RCC 7860 (cell line): ENCODE measurements at regions not wholly inside any gene's neighbourhood (a gene's known extent, or its start where the extent isn't known, plus 50 kb on each side); places are given as distances from the start of the nearest gene placed in this dataset.

Experiments used
- DNase-seq: peaks from one replicate; pipeline ENCODE4 v3.0.0-alpha.2; 2015; ENCODE audit warnings: low spot score
- FAIRE-seq: peaks from 2 replicates; lab custom pipeline; 2012; peaks lifted over from hg19 to GRCh38; lab: Jason Lieb, UNC

DNA sequence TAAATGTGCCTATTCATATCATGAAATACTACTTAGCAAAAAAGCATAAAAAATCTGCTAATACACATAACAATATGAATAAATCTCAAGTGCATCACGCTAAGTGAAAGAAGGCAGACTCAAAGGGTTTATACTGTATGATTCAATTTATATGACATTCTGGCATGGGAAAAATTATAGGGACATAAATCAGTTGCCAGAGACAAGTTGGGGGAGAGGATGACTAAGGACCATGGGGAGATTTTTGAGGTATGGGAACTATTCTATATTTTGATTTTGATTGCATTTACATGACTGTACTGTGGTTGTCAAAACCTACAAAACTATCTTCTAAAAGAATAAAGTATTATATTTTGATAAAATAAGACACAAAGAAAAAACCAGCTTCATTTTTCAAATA, 650.3 kb upstream of the NR5A2 start:
- FAIRE-seq = no peak
- no peak for DNase-seq

DNA sequence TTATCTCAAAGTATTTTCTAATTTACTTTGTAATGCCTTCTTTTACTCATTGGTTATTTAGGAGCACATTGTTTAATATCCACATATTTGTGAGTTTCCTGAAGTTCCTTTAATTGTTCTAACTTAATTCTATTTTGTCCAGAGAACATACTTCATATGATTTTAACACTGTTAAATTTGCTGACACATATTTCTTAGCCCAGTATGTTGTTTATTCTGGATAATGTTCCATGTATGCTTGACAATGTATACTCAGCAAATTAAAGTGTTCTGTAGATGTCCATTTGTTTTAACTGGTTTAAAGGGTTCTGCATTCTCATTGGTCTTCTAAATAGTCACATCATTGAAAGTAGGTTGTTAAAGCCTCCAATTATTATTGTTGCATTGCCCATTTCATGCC, 643.7 kb upstream of the NR5A2 start:
- DNase-seq (no peak), FAIRE-seq (no peak)

DNA sequence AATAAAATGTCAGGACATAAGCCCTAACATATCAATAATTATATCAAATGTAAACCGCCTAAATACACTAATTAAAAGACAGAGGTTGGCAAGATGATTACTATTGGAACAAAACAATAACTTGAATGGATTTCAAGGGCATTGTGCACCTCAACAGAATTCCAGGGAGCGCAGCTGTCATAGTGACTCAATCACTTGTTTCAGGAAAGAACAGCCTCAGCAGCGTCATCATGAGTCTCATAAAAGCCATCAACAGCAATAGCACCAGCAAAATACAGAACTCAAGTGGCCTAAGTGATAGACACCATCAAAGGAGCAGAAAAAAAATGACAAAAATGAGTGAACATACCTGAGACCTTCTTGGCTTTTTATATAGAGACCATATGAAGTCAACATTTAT, 632.7 kb upstream of the NR5A2 start:
- DNase-seq = no peak
- no peak for FAIRE-seq

DNA sequence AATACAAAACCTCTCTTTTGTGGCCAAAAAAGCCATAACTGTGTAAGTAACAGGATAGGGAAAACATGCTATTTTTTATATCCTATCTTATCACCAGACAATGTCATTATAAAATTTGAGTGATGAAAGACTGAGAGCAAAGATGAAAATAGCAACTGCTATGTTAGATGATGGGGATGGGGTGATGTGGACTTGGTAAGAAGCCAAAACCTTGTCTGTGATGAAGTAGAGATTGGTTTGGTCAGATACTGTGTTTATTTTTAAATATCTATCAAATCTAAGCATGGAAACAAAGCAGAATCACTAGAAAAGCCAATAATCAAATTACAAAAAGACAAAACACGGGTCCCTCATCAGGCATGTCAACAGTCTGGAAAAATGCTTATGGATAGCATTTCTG, 631.1 kb upstream of the NR5A2 start:
- DNase-seq = no peak
- no peak for FAIRE-seq

DNA sequence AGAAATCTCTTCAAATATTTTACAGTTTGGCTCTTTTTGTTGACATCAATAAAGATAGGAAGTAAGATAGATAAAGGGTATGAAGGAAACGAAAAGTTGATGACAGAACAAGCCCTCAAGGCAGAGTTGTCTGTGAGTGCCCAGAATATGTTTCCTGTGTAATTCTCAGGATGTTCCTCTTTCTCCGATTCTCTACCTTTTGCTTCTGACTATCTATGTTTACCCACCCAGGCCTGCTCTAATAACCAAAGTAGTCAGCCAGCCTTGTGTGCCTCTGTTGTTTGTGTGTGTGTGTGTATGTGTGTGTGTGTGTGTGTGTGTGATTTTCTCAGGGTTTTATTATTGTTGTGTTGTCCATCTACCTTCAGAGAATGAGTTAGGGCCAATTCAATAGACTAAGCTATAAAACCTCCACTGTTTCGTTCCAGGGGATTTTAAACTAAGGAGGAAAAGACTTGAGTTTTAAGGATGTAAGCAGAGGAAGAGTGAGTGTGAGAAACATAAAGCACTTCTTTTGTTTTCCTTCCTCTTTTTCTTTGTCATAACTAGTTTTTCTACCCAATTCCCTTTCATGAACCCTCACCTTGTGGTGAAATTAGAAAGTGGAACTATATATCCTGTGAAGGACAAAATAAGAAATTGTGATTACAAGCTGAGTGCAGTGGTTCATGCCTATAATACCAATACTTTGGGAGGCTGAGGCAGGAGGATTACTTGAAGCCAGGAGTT, 627.4 kb upstream of the NR5A2 start:
- DNase-seq = no peak
- no peak for FAIRE-seq

DNA sequence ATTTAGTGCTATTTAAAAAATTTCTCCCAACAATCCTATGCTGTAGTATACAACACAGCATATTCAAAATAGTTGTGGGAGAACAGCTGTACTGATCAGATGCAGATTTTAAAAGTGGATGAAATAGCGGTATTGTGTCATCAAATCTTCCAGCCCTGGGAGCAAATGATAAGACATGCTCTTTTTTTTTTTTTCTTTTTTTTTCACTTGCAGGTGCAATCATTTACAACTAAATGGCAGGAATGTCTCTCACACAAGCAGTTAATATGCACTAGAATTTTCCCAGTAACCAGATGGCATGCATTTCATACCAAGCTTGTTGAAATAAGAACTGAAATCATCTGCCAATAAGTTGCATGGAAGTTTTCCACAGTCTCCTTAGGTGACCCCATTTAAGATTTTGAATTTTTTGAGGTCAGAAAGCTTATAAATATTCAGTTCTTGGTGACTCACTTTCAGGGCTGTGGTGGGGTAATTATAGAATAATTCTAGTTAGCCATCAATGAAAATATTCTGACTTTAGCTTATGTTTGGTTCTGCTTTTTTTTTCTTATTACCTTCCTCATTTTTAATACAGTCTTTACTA, 623.9 kb upstream of the NR5A2 start:
- FAIRE-seq (no peak), DNase-seq (no peak)

DNA sequence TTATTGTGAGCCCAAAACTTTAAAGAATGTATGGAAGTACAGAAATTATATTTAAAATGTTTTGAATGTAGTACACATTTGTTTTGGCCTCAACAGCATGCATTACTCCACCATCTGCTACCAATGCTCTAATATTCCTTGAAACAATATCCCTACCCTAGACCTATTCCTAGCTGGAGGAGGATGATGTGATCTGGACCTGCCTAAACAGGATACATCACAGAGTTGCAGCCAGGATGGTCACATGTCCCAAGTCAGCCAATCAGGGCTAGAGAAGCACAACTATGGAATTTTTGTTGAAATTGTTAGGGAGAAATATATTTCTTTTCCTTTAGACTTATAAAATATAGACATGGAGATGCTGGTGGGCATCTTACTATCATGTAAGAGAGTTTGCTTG, 623.3 kb upstream of the NR5A2 start:
- FAIRE-seq (no peak), DNase-seq (no peak)

DNA sequence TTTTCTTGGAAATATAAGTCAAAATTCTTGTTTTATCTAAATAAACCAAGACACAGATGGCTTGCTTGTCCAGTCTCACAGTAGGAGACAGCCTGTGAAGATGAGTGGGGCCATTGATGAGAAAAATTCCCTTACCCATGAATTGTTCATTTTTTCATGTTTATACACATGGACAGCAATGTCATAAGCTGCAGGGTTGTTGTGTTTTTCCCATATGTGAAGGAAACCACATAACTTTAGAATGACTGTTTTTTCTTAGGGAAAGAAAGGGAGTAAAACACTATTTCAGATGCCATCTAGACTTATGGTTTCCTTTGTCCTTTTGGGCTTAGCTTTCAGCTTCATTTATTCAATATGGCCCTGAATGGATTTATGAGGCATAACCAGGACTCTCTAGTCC, 622.5 kb upstream of the NR5A2 start:
- FAIRE-seq (no peak), DNase-seq (no peak)

DNA sequence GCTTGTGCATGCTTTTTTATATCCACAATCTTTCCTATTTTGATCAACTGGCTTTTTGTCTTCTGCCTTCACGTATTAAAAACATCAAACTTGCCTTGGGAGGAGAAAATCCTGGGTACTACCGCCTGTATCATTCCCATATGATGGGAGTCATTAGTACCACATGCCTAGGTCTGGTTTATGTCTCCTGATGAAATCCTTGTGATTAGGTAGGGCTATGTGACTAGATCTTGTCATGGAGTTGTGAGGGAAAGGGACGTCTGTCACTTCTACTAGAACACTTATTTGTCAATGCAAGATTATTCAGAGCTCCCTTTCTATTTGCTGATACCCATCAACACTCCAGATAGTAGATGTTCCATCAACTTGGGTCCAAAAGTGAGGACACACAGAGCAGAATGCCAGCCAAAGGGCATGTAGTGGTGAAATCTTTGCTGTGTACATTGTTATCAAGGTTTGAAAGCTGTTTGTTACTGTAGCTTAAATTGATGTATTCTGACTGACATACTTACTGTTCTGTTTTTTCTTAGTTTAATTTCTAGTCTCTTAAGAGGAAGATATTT, 621.8 kb upstream of the NR5A2 start:
- no peak for FAIRE-seq
- no peak for DNase-seq

DNA sequence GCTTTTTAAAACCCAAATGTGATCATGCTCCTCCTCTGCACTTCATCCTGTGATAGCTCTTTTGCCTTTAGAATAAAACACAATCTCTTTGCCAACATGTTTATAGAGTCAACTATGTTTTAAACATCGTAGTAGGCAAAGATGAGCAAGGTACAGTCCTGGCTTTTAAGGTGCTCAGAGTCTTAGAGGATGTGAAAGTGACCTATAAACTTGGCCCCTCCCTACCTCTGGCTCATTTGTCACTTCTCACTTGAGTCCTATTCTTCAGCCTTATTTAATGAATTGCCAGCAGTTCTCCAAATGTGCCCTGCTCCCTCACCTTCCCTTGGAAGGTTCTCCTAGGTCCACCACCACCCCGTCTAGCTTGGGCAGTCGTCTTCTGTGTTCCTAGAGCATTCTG, 617.0 kb upstream of the NR5A2 start:
- DNase-seq = no peak

DNA sequence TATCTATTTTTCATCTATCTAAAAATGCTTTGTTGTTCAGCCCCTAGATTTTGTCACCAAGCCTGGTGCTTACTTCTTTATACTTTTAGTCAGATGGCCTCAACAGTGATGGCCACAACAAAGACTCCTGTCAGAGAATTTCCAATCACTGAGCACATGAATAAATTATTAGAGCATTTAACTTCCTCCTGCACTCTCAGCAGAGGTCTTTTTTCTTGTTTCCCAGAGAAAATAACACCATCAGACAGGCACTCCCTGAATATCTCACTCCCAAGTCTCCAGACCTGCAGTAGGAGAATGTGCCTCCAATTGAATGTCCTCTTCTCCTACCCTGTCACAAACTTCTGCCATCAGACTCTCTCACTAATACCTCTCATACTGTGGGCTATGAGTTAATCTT, 616.0 kb upstream of the NR5A2 start:
- FAIRE-seq = no peak
- no peak for DNase-seq

More for the DNA sequence above, 617.0 kb upstream of the NR5A2 start:
- FAIRE-seq = no peak

DNA sequence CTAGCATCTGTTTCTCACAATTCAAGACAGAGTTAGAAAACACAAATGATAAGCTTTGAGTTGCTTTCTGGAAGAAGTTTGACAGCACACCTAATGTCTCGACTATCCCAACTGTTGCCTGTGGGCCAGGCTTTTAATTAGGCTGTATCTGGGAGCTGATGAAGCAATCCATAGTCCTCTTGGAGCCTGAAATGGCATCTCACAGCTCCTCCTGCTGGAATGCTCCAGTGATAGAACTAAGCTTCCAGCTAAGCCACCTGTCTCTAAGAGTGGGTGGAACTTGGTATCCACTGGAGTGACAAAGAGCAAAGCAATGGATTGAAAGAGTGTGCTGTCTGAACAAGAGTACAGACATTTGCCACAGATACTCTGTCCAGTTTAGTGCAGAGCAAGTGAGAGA, 605.3 kb upstream of the NR5A2 start:
- FAIRE-seq (no peak), DNase-seq (no peak)

DNA sequence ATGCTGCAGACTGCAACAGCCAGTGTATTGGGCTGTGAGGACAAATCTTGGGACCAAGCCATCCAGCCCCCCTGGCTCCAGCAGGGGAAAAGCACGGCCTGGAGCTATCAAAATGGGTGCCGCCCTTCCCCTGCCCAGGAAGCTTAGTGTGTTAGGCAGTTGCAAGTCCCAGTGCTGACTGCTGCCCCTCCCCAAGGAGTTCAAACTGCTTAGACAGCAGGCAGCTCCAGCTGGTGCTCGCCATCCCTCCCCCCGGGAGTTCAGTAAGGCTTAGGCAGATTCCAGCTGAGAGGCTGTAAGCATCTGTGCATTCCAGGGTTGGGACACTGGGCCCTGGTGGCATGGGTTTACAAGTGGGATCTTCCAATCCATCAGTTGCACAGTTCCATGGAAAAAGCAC, 579.6 kb upstream of the NR5A2 start:
- FAIRE-seq (no peak), DNase-seq (no peak)

DNA sequence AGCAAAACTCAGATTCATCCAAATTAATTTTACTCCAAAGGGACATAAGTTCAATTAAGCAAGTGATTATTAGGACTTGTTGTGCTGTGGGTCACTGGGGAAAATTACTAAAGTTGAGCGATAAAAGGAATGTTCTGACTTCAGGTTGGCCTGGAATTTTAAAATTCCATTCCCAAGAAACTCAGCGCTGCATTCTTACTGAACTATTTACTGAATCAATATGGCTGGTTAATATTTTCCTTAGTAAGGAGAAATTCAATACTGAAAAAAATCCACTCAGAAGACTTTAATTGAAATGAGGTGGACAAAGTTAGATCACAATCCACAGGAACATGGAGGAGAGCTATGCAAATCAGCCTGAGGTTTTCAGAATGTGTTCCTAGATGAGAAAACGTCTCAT, 578.9 kb upstream of the NR5A2 start:
- no peak for DNase-seq
- FAIRE-seq = no peak

DNA sequence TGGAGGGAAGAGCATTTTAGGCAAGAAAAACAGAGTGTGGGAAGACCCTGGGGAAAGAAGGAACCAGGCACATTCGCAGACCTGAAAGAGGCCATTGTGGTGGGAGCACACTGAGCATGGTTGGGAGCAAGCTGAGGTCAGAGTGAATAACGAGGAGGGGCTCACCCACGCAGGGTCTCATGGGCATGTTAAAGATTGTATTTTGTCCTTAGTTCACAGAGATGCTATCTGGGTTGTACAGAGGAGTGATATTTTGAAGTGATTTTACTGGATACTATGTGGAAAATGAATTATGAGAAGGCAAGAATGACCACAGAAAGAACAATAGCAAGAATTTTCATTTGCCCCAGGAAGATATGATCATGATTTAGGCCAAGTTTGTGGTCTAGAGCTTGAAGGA, 578.3 kb upstream of the NR5A2 start:
- FAIRE-seq (no peak), DNase-seq (no peak)

DNA sequence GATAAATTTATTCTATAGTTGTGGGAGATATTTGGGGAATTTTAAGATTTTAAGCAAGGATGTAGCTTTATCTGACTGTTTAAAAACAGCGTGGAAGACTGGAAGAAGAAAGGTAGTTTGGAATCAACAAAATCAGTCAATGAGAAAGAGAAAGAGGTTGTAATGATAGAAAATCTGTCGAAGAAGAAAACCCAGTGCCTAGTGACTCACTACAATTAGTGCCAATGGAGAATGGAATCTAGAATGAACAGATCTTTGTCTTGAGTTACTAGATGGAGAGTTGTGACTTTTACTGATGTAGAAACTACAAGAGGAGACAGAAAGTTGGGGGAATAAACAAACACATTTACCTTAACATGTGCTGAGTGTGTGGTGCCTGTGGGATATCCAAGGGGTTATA, 577.8 kb upstream of the NR5A2 start:
- FAIRE-seq = no peak
- DNase-seq = no peak

DNA sequence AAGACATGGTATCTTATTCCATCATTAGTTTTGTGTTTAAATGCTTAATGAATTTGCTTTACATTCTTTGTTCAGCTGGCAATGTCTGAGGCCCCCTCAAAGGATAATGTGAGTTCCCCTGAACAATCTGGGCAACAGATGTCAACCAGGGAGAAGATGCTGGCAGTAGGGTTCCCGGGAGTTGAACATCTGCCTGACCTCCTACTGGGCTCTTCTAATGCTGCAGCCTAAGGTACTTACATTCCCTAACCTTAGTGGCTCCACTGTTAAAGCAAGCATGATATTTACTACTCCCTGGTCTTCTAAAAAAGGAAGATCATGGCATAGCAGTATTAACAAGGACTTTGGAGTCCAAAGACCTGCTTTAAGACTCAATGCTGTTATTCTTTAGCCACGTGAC, 574.9 kb upstream of the NR5A2 start:
- FAIRE-seq = no peak

DNA sequence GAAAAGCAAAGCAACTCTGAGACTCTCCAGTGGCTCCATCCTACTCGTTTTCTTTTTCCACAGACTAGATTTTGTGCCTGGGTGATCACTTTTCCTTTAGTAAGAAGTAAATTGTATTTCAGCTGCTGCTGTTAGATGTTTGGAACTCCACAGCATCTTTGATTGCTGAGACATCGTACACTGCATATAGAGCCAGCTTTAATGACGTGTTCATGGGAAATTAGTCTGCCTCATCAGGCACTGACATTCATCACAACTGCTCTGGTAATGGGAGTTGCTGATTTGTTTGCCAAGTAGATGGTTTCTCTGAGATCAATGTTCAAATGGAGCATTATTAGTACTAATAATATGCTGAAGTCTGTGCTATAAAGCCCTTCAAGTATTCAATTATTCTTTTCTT, 573.8 kb upstream of the NR5A2 start:
- DNase-seq (no peak), FAIRE-seq (no peak)

More for the DNA sequence above, 574.9 kb upstream of the NR5A2 start:
- no peak for DNase-seq

DNA sequence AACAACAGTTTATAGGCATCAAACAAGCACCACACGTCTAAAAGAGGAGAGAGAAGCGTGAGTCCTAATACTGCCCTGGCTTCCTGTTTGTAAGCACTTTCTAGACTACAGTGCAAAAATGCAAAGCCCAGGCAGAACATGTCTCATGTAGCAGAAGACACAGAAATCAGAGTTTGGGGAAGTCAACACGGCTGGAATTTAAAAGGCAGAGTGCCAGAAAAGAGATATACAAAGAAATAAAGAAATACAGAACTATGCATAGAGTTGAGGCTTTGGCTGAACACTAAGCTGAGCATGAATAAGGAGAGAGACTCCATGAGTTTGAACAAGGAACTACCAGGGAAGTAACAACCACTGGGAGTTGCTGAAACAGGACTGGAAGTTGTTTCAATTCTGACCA, 566.6 kb upstream of the NR5A2 start:
- DNase-seq (no peak), FAIRE-seq (no peak)

DNA sequence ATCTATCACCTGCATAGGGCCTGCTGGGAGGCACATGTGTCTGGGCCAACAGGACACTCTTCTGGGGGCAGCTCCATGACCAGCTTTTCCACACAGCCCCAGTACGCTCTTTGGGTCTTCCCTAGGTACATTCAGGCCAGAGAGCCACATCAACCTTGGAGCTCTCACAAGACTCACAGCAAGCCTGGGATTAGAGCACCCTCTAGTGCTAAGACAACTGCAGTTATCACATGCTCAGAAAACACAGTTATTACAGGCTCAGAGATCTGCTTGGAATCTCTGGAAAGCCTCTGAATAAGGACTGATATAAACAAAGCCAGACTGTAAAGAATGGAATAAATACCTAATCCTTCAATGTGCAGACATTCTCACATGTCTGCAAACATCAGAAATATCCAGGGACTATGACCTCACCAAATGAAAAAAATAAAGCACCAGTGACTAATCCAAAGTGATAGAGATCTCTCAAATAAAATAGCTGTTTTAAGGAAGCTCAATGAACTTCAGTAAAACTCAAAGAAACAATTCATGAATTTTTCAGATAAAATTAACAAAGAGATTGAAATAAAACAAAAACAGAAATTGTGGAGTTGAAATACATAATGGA, 563.9 kb upstream of the NR5A2 start:
- FAIRE-seq (no peak), DNase-seq (peak; percentile 43)

DNA sequence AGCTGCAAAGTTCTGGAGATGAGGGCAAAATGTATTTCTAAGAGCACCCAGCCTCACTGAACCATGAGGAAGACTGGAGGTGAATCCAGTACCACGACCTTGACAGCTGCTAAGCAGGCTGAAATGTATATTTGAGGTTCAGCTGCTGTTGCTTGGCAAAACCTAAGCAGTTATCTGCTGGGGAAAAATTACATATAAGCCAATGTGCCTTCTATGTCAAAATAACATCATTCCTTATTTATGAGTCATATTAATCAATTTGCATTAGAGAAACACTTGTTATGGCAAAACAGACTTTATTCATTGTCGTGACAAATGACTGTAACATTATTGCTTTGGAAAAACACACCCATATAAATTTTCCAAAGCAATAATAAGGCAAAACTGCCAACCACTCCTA, 560.5 kb upstream of the NR5A2 start:
- FAIRE-seq = no peak
- no peak for DNase-seq

DNA sequence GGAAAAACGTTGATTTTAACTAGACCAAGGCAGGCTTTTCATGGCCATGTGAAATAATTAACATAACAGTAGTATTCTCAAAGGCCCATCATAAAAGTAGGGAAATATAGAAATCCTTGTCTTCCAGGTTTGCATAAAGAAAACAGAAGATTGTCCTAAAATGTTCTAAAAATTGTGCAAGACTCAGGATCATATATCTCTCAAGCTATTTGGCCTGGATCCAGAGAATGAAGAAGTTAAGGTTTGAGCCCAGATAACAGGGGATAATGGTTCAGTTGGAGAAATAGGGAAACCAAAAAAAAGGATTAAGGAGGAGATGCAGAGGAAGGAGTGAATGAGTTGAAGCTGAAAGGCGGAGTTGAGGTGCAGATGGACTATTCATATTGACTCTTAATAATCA, 555.5 kb upstream of the NR5A2 start:
- no peak for FAIRE-seq
- no peak for DNase-seq
